Liver (tissue), 3 donors: ENCODE measurements at regions not wholly inside any gene's neighbourhood (a gene's known extent, or its start where the extent isn't known, plus 50 kb on each side); places are given as distances from the start of the nearest gene placed in this dataset.

Experiments
- ATF3 ChIP-seq: IDR thresholded peaks from 2 replicates; pipeline ENCODE4 v1.6.1; 2016; ENCODE audit warnings: antibody characterized with exemption
- CTCF ChIP-seq: fragments of 150-350 bp; IDR thresholded peaks from 2 replicates; pipeline ENCODE4 v1.5.1; 2017; ENCODE audit warnings: improper control_type of control experiment, low read depth, low read length; ENCODE audit not compliant: missing input control
- EGR1 ChIP-seq, 2 donors: IDR thresholded peaks; 2 replicates each; pipeline ENCODE4 v1.6.1; 2016 to 2018; ENCODE audit warnings: antibody characterized with exemption in 2 of 2, low read depth in 2 of 2
- FOXA1 ChIP-seq: IDR thresholded peaks from 2 replicates; pipeline ENCODE4 v1.6.1; 2016; ENCODE audit warnings: antibody characterized with exemption
- GABPA ChIP-seq, 2 donors: IDR thresholded peaks in 1 of 2; conservative IDR thresholded peaks in 1 of 2; 2 replicates each; pipeline ENCODE4 v1.6.1; 2016; ENCODE audit warnings: antibody characterized with exemption in 2 of 2, mild to moderate bottlenecking in 1 of 2, moderate library complexity in 1 of 2
- MAX ChIP-seq: IDR thresholded peaks from 2 replicates; pipeline ENCODE4 v1.6.1; 2016; ENCODE audit warnings: antibody characterized with exemption
- REST ChIP-seq: IDR thresholded peaks from 2 replicates; pipeline ENCODE4 v1.6.1; 2016; ENCODE audit warnings: antibody characterized with exemption, mild to moderate bottlenecking
- donor health status: healthy.
- donor health status: healthy.

GRCh38 chr1:41980827-41981653, 62.3 kb upstream of the HIVEP3 start:
- TF ChIP-seq CTCF: no peak
- TF ChIP-seq GABPA (IDR thresholded peaks at IDR 0.05 in 1 of 2, conservative IDR thresholded peaks at IDR 0.05 in 1 of 2): no peak
- no peak for TF ChIP-seq EGR1 (IDR thresholded peaks at IDR 0.05; ENCODE audit: low read depth in 2 of 2)
- no peak for TF ChIP-seq FOXA1
- TF ChIP-seq ATF3: no peak
- no peak for TF ChIP-seq MAX
- no peak for TF ChIP-seq REST
